ENCODE measurements at regions not wholly inside any gene's neighbourhood (a gene's known extent, or its start where the extent isn't known, plus 50 kb on each side); places are given as distances from the start of the nearest gene placed in this dataset.
"Not testable (repeated sequence)": the region's sequence is repeated elsewhere in the genome, so short reads cannot be mapped to it uniquely, and the experiment has no call there.

DNA sequence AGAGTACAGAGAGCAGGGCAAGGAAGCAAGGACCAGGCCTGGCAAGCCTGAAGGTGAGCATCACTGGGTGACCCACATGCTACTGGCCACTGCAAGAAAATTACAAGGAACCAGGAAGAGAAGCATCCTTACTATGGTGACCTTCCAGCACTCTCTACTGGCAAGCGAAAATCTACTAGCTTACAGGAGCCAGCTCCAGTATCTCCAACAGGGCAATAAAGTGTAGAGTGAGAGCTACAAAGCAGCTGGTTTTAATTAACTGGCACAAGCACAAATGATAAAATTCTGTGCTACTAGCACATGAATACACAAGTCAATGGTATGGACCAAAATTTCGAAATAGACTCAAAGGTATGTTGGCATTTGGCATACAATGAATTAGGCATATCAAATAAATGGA lies 113.3 kb upstream of the CAST start:
- TF ChIP-seq, protein P1, sequence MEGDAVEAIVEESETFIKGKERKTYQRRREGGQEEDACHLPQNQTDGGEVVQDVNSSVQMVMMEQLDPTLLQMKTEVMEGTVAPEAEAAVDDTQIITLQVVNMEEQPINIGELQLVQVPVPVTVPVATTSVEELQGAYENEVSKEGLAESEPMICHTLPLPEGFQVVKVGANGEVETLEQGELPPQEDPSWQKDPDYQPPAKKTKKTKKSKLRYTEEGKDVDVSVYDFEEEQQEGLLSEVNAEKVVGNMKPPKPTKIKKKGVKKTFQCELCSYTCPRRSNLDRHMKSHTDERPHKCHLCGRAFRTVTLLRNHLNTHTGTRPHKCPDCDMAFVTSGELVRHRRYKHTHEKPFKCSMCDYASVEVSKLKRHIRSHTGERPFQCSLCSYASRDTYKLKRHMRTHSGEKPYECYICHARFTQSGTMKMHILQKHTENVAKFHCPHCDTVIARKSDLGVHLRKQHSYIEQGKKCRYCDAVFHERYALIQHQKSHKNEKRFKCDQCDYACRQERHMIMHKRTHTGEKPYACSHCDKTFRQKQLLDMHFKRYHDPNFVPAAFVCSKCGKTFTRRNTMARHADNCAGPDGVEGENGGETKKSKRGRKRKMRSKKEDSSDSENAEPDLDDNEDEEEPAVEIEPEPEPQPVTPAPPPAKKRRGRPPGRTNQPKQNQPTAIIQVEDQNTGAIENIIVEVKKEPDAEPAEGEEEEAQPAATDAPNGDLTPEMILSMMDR (IDR thresholded peaks at IDR 0.05; ENCODE audit: low read depth, low read length): no peak
- no peak overlapping the region for H3K4me3 ChIP-seq (ENCODE audit: low read depth, low read length)

DNA sequence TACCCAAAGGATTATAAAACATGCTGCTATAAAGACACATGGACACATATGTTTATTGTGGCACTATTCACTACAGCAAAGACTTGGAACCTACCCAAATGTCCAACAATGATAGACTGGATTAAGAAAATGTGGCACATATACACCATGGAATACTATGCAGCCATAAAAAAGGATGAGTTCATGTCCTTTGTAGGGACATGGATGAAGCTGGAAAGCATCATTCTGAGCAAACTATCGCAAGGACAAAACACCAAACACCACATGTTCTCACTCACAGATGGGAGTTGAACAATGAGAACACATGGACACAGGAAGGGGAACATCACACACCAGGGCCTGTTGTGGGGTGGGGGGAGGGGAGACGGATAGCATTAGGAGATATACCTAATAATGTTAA lies 101.3 kb upstream of the CAST start:
- not testable (repeated sequence) for H3K4me3 ChIP-seq (ENCODE audit: low read depth, low read length)

DNA sequence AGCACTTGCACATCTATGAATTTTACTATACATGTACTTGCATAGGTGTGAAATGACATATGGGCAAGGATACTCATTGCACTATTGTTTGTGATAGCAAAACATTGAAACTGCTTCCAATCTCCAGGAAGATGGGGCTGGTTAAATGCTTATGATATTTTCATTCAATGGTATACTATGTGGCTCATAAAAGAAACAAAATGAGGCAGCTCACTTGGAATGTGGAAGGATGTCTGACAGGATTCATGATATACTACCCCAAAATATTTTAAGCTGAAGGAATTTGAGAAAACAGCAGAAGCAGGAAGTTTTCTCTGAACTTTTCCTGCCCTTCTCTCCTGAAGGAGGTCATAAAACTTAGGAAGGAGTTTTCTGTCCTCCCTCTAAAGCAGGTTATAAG lies 99.6 kb upstream of the CAST start:
- TF ChIP-seq, protein P1 (IDR thresholded peaks at IDR 0.05; ENCODE audit: low read depth, low read length): no peak
- H3K4me3 ChIP-seq (ENCODE audit: low read depth, low read length): no peak overlapping the region

DNA sequence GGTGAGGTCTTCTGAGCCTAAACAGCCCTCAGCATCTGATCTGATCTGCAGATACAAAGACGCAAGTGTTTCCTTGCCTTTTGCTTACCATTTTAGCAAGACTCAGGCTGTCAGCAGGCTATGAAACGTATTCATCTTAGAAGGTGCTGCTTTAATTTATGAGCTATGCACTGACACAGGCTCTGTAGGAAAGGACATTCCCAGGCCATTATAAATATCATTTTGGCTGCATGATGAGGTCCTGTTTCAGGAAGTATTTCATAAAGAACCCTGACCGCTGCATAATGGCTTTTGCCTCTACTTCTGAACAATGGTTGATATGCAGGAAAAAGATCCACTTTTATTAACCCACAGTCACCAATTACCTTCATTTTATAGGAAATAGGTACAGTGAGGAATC lies 98.4 kb upstream of the CAST start:
- H3K4me3 ChIP-seq (ENCODE audit: low read depth, low read length): no peak overlapping the region
- TF ChIP-seq, protein P1 (IDR thresholded peaks at IDR 0.05; ENCODE audit: low read depth, low read length): no peak

DNA sequence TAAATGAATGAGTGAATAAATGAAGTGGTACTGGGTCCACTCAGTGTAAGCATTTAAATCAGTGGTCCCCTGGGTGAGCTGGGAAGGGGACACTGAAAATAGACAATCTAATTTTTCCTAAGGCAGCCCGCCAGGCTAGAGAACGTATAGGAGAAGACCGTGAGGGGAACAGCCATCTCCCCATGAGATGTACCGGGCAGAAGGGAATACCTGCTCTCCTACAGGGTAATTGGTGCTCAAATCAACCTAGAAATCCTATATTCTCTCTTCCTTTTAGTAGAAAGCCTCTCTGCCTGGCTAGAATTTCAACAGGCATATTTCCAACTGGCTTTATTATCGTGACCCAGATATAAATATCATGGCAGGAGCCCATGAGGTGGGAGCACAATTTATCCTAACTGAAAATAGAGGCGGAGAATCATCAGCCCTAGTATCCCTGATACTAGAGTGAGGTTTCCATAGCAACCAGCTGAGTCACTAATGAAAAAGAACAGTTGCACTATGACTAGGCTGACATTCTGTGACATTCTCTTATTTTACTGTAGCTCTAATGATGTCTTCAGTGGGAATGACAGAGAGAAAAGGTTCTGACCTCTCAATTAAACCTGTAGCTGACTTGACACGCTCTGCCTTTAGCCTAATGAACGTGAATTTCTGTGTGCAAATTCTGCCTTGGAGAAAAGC lies 96.5 kb upstream of the CAST start:
- H3K4me3 ChIP-seq (ENCODE audit: low read depth, low read length): no peak overlapping the region
- TF ChIP-seq, protein P1 (IDR thresholded peaks at IDR 0.05; ENCODE audit: low read depth, low read length): no peak

DNA sequence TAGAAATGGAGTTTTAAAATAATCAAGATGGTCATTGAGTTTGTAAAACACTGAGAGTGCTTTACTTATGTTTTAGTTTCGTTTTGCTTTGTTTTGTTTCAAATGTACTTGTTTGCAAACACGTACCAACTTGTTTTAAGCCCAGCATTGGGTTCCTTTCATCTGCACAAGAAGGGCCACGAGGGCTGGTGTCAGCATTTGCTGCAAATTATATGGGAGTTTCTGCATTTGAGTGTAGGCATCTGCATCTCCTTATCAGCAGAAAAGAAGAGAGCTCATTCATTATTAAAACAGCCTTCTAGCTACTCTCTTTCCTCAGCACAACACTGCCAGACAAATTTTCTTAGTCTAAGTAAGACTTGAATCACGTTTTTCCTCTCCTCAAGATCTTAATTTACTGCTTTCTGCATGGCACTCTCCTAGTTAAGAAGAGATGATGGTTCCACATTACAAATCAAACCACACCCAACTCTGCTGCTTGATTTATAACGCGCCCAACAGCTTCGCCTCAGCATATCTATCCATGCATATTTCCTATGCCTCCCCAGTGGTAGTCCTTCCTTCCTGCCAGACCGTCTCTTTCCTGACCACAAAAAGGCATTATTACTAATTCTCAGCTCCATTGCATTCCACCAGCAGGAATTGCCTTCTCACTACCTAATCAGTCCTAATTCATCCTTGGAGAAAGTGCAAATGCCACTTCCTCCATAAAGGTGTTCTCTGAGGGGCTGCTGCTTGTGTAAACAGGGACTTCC lies 95.2 kb upstream of the CAST start:
- no peak overlapping the region for H3K4me3 ChIP-seq (ENCODE audit: low read depth, low read length)
- TF ChIP-seq, protein P1 (IDR thresholded peaks at IDR 0.05; ENCODE audit: low read depth, low read length): no peak

DNA sequence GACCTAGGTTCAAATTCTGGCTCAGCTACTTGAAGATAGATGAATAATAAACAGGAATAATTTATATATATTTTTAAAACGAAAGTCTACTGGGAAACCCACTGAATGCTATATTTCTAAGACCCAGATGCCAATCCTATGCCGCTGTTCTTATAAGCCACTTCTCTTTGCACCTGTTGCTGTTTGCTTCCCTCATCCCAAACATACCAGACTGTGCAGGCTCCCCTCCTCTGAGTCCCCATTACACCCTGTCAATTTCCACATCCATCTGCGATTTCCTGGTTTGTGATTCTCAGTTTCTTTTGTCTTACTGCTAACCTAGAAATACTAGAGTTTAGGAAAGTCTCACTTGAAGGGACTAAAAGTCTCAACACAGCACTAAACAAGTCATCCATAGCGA lies 92.8 kb upstream of the CAST start:
- TF ChIP-seq, protein P1 (IDR thresholded peaks at IDR 0.05; ENCODE audit: low read depth, low read length): no peak
- H3K4me3 ChIP-seq (ENCODE audit: low read depth, low read length): no peak overlapping the region

Data from WI38 (cell line).